ENCODE measurements at regions not wholly inside any gene's neighbourhood (a gene's known extent, or its start where the extent isn't known, plus 50 kb on each side); places are given as distances from the start of the nearest gene placed in this dataset.
"Not testable (repeated sequence)": the region's sequence is repeated elsewhere in the genome, so short reads cannot be mapped to it uniquely, and the experiment has no call there.

- DNase-seq (ENCODE audit: low read depth in 2 of 2): no peak
Observed at GRCh38 chr5:89087128-89087527, 204.1 kb upstream of the MEF2C start.

GRCh38 chr5:89086390-89087086 lies 203.6 kb upstream of the MEF2C start:
- DNase-seq (ENCODE audit: low read depth in 2 of 2): no peak

- DNase-seq (ENCODE audit: low read depth in 2 of 2): no peak
Observed at GRCh38 chr5:89083791-89084190, 200.8 kb upstream of the MEF2C start.

- no peak for DNase-seq (ENCODE audit: low read depth in 2 of 2)
Observed at GRCh38 chr5:89081360-89081759, 198.4 kb upstream of the MEF2C start.

GRCh38 chr5:89080467-89081116 lies 197.6 kb upstream of the MEF2C start:
- DNase-seq (ENCODE audit: low read depth in 2 of 2): no peak

GRCh38 chr5:89072842-89073672 lies 190.1 kb upstream of the MEF2C start:
- no peak for DNase-seq (ENCODE audit: low read depth in 2 of 2)

GRCh38 chr5:89071941-89072331 lies 189.0 kb upstream of the MEF2C start:
- no peak for DNase-seq (ENCODE audit: low read depth in 2 of 2)

GRCh38 chr5:89071101-89071940 lies 188.3 kb upstream of the MEF2C start:
- no peak for DNase-seq (ENCODE audit: low read depth in 2 of 2)

GRCh38 chr5:89069591-89069990 lies 186.6 kb upstream of the MEF2C start:
- DNase-seq (ENCODE audit: low read depth in 2 of 2): no peak

GRCh38 chr5:89067362-89067761 lies 184.4 kb upstream of the MEF2C start:
- no peak for DNase-seq (ENCODE audit: low read depth in 2 of 2)

GRCh38 chr5:89065919-89066318 lies 182.9 kb upstream of the MEF2C start:
- no peak for DNase-seq (ENCODE audit: low read depth in 2 of 2)

- DNase-seq (ENCODE audit: low read depth in 2 of 2): no peak
Observed at GRCh38 chr5:89064736-89065135, 181.8 kb upstream of the MEF2C start.

- DNase-seq (ENCODE audit: low read depth in 2 of 2): no peak
Observed at GRCh38 chr5:89064054-89064453, 181.1 kb upstream of the MEF2C start.

- no peak for DNase-seq (ENCODE audit: low read depth in 2 of 2)
Observed at GRCh38 chr5:89060768-89061167, 177.8 kb upstream of the MEF2C start.

GRCh38 chr5:89059274-89059673 lies 176.3 kb upstream of the MEF2C start:
- DNase-seq (ENCODE audit: low read depth in 2 of 2): no peak

- DNase-seq (ENCODE audit: low read depth in 2 of 2): no peak
Observed at GRCh38 chr5:89055695-89056085, 172.7 kb upstream of the MEF2C start.

GRCh38 chr5:89055015-89055694 lies 172.2 kb upstream of the MEF2C start:
- DNase-seq (ENCODE audit: low read depth in 2 of 2): no peak

GRCh38 chr5:89053547-89053946 lies 170.6 kb upstream of the MEF2C start:
- no peak for DNase-seq (ENCODE audit: low read depth in 2 of 2)

GRCh38 chr5:89050062-89050461 lies 167.1 kb upstream of the MEF2C start:
- not testable (repeated sequence) for DNase-seq (ENCODE audit: low read depth in 2 of 2)

- DNase-seq (ENCODE audit: low read depth in 2 of 2): no peak
Observed at GRCh38 chr5:89047571-89047970, 164.6 kb upstream of the MEF2C start.

GRCh38 chr5:89045216-89045615 lies 162.2 kb upstream of the MEF2C start:
- DNase-seq (ENCODE audit: low read depth in 2 of 2): no peak

Data from stimulated activated CD4-positive, alpha-beta T cell treated with anti-CD3 and anti-CD28 coated beads, Interleukin-4, amount 100 ng/mL, for 48 hours (primary cell).